ENCODE measurements at regions not wholly inside any gene's neighbourhood (a gene's known extent, or its start where the extent isn't known, plus 50 kb on each side); places are given as distances from the start of the nearest gene placed in this dataset.

DNA sequence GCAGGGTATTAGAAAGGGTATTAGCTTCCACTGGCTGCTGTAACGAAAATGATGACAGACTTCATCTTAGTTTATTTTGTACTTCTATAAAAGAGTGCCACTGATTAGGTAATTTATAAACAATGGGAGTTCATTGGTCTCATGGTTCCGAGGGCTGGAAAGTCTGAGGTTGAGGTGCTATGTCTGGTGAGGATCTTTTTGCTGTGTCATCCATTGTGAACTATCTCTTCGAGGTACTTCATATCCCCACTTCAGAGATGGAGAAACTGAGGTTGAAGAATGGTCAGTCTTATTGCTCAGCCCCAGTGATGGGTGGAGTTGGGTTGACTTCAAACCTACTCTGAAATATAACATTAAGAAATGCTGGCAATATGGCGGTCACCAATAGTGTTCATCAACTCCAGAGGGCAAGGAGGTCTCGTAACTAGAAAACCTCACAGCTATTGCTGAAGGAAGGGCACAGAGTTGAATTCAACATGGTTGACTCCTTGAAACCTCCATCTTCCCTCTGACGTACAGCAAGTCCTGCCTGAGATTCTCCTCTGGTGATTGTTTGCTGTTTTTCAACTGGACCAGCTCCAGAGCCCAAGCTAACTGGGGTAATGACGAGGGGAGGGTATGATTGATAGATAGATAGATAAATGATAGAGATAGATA is 53.6 kb upstream of the SHOX start:
- H3K36me3 Mint-ChIP-seq, result no peaks in the 10 kb centered on the region
- no peak for DNase-seq (ENCODE audit: low spot score)
- no peaks in the 10 kb centered on the region; the same call in 1 of the 2 replicates for H3K27me3 Mint-ChIP-seq (ENCODE audit: low read depth)
- no peak overlapping the region for H3K4me3 Mint-ChIP-seq
- no peaks in the 10 kb centered on the region for H3K4me1 Mint-ChIP-seq
- no peak overlapping the region for H3K27ac Mint-ChIP-seq
- H3K9me3 Mint-ChIP-seq, result peaks cover 6% of the 10 kb centered on the region; the same call in 1 of the 2 replicates
- no peak for ATAC-seq
- ChIA-PET CTCF (no interaction called here), POLR2A (no interaction called here)
- no peak for TF ChIP-seq EMX1 (CRISPR knock-in tag; IDR thresholded peaks at IDR 0.05)
- no peak for TF ChIP-seq NR3C1 (CRISPR knock-in tag; conservative IDR thresholded peaks at IDR 0.05; ENCODE audit: low read depth)
- TF ChIP-seq, protein P1, sequence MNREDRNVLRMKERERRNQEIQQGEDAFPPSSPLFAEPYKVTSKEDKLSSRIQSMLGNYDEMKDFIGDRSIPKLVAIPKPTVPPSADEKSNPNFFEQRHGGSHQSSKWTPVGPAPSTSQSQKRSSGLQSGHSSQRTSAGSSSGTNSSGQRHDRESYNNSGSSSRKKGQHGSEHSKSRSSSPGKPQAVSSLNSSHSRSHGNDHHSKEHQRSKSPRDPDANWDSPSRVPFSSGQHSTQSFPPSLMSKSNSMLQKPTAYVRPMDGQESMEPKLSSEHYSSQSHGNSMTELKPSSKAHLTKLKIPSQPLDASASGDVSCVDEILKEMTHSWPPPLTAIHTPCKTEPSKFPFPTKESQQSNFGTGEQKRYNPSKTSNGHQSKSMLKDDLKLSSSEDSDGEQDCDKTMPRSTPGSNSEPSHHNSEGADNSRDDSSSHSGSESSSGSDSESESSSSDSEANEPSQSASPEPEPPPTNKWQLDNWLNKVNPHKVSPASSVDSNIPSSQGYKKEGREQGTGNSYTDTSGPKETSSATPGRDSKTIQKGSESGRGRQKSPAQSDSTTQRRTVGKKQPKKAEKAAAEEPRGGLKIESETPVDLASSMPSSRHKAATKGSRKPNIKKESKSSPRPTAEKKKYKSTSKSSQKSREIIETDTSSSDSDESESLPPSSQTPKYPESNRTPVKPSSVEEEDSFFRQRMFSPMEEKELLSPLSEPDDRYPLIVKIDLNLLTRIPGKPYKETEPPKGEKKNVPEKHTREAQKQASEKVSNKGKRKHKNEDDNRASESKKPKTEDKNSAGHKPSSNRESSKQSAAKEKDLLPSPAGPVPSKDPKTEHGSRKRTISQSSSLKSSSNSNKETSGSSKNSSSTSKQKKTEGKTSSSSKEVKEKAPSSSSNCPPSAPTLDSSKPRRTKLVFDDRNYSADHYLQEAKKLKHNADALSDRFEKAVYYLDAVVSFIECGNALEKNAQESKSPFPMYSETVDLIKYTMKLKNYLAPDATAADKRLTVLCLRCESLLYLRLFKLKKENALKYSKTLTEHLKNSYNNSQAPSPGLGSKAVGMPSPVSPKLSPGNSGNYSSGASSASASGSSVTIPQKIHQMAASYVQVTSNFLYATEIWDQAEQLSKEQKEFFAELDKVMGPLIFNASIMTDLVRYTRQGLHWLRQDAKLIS (CRISPR knock-in tag; IDR thresholded peaks at IDR 0.05; ENCODE audit: borderline replicate concordance), result no peak
- TF ChIP-seq FOXJ3 (CRISPR knock-in tag; IDR thresholded peaks at IDR 0.05; ENCODE audit: borderline replicate concordance), result no peak
- TF ChIP-seq ETV6 (CRISPR knock-in tag; IDR thresholded peaks at IDR 0.05), result no peak
- no peak for TF ChIP-seq NR2C2 (CRISPR knock-in tag; IDR thresholded peaks at IDR 0.05)
- TF ChIP-seq CTCF (IDR thresholded peaks at IDR 0.05), result no peak
- TF ChIP-seq OVOL2 (CRISPR knock-in tag; IDR thresholded peaks at IDR 0.05; ENCODE audit: borderline replicate concordance), result no peak
- no peak for TF ChIP-seq SMAD3 (CRISPR knock-in tag; IDR thresholded peaks at IDR 0.05; ENCODE audit: borderline replicate concordance)
- no peak for TF ChIP-seq NR1H2 (CRISPR knock-in tag; IDR thresholded peaks at IDR 0.05)
- no peak for TF ChIP-seq ELF4 (CRISPR knock-in tag; IDR thresholded peaks at IDR 0.05; ENCODE audit: low read depth)
- TF ChIP-seq ZNF121 (CRISPR knock-in tag; IDR thresholded peaks at IDR 0.05), result no peak
- TF ChIP-seq, protein P2, sequence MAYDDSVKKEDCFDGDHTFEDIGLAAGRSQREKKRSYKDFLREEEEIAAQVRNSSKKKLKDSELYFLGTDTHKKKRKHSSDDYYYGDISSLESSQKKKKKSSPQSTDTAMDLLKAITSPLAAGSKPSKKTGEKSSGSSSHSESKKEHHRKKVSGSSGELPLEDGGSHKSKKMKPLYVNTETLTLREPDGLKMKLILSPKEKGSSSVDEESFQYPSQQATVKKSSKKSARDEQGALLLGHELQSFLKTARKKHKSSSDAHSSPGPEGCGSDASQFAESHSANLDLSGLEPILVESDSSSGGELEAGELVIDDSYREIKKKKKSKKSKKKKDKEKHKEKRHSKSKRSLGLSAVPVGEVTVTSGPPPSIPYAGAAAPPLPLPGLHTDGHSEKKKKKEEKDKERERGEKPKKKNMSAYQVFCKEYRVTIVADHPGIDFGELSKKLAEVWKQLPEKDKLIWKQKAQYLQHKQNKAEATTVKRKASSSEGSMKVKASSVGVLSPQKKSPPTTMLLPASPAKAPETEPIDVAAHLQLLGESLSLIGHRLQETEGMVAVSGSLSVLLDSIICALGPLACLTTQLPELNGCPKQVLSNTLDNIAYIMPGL (CRISPR knock-in tag; IDR thresholded peaks at IDR 0.05), result no peak

- Mint-ChIP-seq H3K9me3 (peaks cover 6% of the 10 kb centered on the region; the same call in 1 of the 2 replicates), H3K27me3 (ENCODE audit: low read depth) (peaks cover 5% of the 10 kb centered on the region; the same call in 1 of the 2 replicates), H3K36me3 (no peaks in the 10 kb centered on the region), H3K4me3 (no peak overlapping the region), H3K4me1 (no peaks in the 10 kb centered on the region), H3K27ac (no peak overlapping the region)
- no peak for TF ChIP-seq RELA (CRISPR knock-in tag; IDR thresholded peaks at IDR 0.05; ENCODE audit: borderline replicate concordance)
- TF ChIP-seq USF2 (CRISPR knock-in tag; IDR thresholded peaks at IDR 0.05), result no peak
- TF ChIP-seq GRHL2 (CRISPR knock-in tag; IDR thresholded peaks at IDR 0.05; ENCODE audit: insufficient replicate concordance, severe bottlenecking), result no peak
- TF ChIP-seq GABPB1 (CRISPR knock-in tag; IDR thresholded peaks at IDR 0.05), result no peak
- no peak for TF ChIP-seq ZBTB21 (CRISPR knock-in tag; IDR thresholded peaks at IDR 0.05; ENCODE audit: borderline replicate concordance)
- DNase-seq (ENCODE audit: low spot score) (no peak), ATAC-seq (no peak)
- ChIA-PET POLR2A (no interaction called here), CTCF (no interaction called here)
Observed at GRCh38 chrX:578531-578930, 52.1 kb upstream of the SHOX start.

All from WTC11 (cell line).